HG02763 (cell line): ENCODE measurements at regions not wholly inside any gene's neighbourhood (a gene's known extent, or its start where the extent isn't known, plus 50 kb on each side); places are given as distances from the start of the nearest gene placed in this dataset.

Experiments used
- ATAC-seq: cut with Tn5 transposase; IDR thresholded peaks from one replicate; pipeline ENCODE4 v1.9.1; 2021; ENCODE audit warnings: mild to moderate bottlenecking, moderate library complexity; ENCODE audit not compliant: unreplicated experiment

DNA sequence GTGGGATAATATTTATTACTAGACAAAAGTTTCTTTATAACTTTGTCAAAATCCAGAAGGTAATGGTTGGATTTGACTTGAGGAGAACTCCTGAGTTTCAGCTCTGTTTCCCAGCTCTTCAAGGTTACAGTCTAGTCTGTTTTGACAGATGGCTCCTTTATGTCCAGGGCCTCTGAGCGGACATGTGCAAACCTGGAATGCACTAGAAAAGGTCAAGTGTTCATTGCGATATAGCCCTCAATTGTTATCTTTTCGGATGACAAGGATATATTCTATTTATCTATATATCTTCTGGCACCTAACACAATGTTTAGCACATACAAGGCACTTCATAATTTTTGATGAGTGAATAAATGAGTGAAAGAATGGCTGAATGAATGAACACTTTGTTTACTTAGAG lies 513.2 kb upstream of the GOLIM4 start:
- no peak for ATAC-seq

GRCh38 chr3:168604767-168605166 lies 509.0 kb upstream of the GOLIM4 start:
- no peak for ATAC-seq

DNA sequence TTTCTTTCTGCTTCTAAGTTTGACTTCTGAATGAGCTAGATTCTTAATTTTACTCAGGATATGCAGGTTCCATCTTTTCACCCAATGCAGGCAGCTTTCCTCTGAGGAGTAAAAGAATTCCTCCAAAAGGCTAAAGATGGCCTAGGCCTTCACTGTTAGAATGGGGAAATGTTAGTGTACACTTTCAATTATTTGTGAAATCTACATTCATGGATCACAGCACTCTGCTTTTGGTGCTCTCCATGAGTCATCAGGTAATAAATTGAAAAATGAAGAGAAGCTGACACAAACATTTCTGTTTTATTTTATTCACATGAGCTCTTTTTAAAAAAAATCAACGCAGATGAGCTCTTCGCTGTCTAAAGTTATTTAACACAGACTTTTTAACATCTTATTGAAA lies 502.5 kb upstream of the GOLIM4 start:
- ATAC-seq, result no peak

- ATAC-seq, result no peak
Observed at GRCh38 chr3:168596175-168596823, 500.6 kb upstream of the GOLIM4 start.

GRCh38 chr3:168591587-168591986 lies 495.9 kb upstream of the GOLIM4 start:
- no peak for ATAC-seq

DNA sequence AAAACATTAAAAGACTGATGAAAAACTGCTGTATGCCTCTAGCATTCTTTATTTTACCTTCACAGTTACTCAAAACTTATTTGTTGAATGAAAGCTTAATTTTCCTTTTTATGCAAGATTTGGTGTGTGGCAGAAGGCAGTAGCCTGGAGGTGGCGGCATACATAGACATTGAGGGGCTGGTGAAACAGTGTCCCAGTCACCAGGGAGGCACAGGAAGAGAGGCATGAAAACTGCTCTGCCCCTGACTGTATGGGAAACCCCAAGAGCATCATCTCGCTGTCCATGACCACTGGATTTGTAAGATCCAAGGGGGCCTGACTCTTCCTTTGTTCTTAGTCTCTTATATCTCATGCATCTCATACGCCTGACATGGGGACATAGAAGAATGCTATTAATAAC lies 493.7 kb upstream of the GOLIM4 start:
- no peak for ATAC-seq

GRCh38 chr3:168585544-168585943 lies 489.8 kb upstream of the GOLIM4 start:
- ATAC-seq, result no peak

- no peak for ATAC-seq
Observed at GRCh38 chr3:168583977-168584376, 488.3 kb upstream of the GOLIM4 start.

DNA sequence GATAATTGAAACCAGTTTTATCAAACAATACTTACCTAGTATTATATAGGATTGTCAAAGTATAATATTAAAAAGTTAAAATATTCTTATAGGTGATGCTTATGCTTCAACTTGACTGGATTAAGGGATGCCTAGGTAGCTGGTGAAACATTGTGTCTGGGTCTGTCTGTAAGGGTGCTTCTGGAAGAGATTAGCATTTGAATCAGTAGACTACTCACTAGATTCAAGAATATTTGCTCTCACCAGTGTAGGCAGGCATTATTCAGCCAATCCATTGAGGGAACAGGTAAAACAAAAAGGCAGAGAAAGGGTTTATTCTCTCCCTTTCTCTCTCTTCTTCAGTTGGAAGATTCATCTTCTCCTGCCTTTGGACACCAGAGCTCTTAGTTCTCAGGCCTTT lies 486.8 kb upstream of the GOLIM4 start:
- ATAC-seq, result no peak

GRCh38 chr3:168581771-168582225 lies 486.1 kb upstream of the GOLIM4 start:
- no peak for ATAC-seq

DNA sequence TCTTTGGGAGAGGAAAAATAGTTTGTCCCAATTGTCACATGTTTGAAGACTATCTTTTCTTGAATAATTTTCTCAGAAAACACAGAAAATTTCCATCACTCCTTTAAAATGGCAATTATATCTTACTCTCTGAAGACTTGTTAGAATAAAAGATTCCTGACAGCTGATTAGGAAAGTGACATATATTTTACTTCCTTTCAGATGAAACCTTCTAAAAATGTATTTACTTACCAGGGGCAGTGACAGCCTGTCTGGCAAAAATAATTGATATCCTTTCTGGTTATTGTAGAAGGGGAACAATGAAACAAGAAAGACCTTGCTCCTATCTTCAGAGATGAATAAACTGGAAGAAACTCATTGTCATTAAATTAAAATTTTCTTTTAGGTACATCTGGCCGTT lies 483.3 kb upstream of the GOLIM4 start:
- no peak for ATAC-seq

- ATAC-seq, result no peak
Observed at GRCh38 chr3:168575750-168576149, 480.0 kb upstream of the GOLIM4 start.

- no peak for ATAC-seq
Observed at GRCh38 chr3:168574455-168575158, 478.9 kb upstream of the GOLIM4 start.

DNA sequence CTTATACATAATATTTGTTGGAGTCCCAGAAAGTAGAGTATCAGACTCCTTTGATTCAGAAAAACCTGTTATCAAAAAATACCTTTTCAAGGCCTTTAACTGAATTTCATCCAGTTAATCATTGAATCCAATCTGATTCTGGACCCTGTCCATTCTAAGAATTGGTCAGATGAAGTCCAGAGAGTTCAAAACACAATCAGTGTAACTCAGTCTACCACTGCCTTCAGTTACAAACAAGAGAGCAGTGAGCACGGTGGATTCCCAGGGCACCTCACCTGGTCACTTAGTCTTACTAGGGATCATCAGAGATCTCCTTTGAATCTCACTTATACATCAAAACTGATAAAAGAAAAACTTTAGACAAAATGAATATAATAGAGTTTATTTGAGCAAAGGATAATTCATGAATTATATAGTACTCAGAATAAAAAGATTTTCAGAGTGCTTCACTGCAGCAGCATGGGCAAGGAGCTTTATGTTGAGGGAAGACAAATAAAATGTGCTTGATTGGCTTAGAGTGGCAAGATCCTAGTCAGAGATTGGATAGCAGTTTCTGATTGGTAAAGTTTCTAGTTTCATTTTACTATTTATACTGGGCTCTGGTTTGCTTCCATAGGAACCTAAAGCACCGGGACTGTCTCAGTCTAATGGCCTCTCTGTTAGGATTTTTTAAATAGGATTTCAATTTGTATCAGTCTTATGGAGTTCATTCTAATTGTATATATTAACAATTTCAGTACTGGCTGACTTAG lies 474.9 kb upstream of the GOLIM4 start:
- no peak for ATAC-seq

DNA sequence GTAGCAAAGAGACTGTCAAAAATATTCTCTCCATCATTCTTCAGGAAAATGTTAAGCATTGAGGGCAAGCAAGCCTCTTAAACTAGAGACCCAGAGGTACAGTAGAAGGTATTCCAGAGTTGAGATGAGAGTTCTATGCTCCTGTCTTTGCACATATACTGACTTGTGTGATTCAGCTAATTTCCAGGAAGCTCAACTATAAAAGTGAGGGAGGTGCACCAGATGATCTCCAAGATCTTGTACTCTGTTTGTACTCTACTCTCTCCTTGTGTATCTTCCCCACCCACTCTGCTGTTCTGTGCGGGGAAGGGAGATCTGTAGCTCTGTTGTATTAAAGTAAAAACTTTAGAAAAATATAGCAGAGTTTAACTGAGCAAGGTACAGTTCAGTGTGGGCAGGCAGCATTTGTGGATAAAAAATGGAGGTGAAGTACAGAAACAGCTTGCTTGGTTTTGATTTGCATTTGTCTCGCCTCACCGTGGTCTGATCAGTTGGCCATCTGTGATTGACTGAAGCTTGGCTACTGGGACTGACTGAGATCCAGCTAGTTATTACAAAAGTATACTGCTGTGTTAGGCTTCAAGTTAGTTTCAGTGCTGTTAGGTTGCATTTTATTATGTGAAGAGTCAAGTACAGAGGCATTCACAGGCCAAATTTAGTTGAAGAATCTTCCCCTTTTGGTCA lies 463.1 kb upstream of the GOLIM4 start:
- ATAC-seq, result no peak

DNA sequence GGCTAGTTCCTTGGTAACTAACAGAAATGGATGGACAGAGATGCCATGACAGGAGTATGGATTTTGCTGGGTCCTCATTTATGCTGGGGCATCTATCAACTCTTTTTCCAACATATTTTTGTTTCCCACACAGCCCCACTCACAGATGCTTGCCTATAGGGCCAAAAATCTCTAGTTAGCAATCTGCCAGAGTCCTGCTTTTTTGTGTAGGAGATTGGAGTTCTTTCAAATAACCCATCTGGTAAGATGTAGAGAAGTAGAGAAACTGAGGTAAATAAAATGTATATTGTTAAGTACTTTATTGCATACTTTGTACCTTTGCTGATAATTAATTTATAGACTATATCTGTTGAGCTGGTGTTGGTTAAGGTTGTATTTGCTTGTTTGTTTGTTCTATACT lies 456.5 kb upstream of the GOLIM4 start:
- no peak for ATAC-seq

DNA sequence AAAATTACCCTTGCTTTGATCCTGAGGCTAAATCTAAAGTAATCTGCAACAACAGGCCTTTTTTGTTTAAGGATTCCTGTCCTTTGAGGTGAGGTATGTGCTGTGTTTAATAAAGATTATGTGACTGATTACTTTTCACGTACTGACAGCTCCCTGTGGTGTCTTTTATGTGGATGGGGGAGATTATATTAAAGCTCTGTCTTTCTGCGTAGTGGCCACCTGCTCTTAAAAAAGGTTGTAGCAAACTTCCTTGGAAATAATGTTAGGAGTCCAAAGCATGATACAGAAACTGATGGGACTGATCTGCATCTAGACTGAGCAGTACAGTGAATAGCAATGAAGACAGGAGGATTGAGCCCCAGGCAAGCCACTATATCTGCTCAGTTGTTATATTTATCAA lies 453.0 kb upstream of the GOLIM4 start:
- ATAC-seq, result no peak

GRCh38 chr3:168546707-168547106 lies 451.0 kb upstream of the GOLIM4 start:
- no peak for ATAC-seq

GRCh38 chr3:168545591-168545990 lies 449.9 kb upstream of the GOLIM4 start:
- ATAC-seq, result no peak

- ATAC-seq, result no peak
Observed at GRCh38 chr3:168544097-168544957, 448.6 kb upstream of the GOLIM4 start.
